ENCODE measurements at regions not wholly inside any gene's neighbourhood (a gene's known extent, or its start where the extent isn't known, plus 50 kb on each side); places are given as distances from the start of the nearest gene placed in this dataset.

GRCh38 chr2:59684771-59685166 lies 868.7 kb downstream of the BCL11A start:
- Histone ChIP-seq H3K79me2 (ENCODE audit: low read length) (no peaks in the 10 kb centered on the region), H3K9ac (ENCODE audit: low read length) (no peak overlapping the region), H3K27ac (ENCODE audit: low read length) (no peak overlapping the region), H3K36me3 (replicated peaks; ENCODE audit: low read depth, low read length) (no peaks in the 10 kb centered on the region), H4K20me1 (ENCODE audit: insufficient read depth, low read length) (no peaks in the 10 kb centered on the region), H3K4me1 (ENCODE audit: low read length) (no peaks in the 10 kb centered on the region), H3K9me3 (ENCODE audit: insufficient read depth, low read length) (no peaks in the 10 kb centered on the region), H3K27me3 (ENCODE audit: low read depth, low read length) (no peaks in the 10 kb centered on the region), H3K4me3 (ENCODE audit: low read length) (no peak overlapping the region), H2AFZ (ENCODE audit: low read depth, low read length) (no peak overlapping the region), H3K4me2 (ENCODE audit: low read length) (no peak overlapping the region)
- no peak for TF ChIP-seq CTCF (IDR thresholded peaks at IDR 0.05; ENCODE audit: low read depth, low read length)
- no peak for TF ChIP-seq EZH2phosphoT487 (IDR thresholded peaks at IDR 0.05; ENCODE audit: low read depth)

DNA sequence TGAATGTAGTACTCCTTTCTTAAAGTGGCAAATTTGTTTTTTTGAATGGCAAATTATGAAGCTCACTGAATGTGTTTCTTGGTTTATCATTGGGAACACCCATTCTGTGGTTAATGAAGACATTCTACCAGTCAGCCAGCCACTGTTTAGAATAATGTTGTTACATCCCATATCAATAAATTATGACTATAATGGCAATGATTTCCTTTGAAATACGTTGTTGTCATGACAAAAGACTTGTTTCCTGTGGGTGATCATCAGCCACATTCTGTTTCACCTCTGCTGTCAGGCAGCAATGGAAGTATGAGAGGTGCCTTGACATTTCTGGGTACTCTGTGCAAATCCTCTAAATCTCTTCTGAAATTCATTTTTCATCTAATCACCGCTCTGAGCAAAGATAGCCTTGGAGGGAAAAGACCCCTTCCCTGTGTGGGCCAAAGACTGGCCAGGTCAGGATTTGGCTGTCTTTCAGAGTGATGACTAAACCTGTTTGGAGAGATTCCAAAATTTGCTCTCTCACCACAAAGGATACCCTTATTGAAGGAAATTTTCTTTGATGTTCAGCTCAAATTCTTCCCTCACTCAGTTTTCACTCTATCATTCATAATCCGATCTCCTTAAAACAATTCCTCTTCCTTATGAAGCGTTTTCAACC lies 869.2 kb downstream of the BCL11A start:
- no peaks in the 10 kb centered on the region for H3K4me1 ChIP-seq (ENCODE audit: low read length)
- H3K4me2 ChIP-seq (ENCODE audit: low read length): no peak overlapping the region
- no peaks in the 10 kb centered on the region for H3K36me3 ChIP-seq (replicated peaks; ENCODE audit: low read depth, low read length)
- H3K27me3 ChIP-seq (ENCODE audit: low read depth, low read length): no peaks in the 10 kb centered on the region
- H3K4me3 ChIP-seq (ENCODE audit: low read length): no peak overlapping the region
- no peak for TF ChIP-seq EZH2phosphoT487 (IDR thresholded peaks at IDR 0.05; ENCODE audit: low read depth)
- TF ChIP-seq CTCF (IDR thresholded peaks at IDR 0.05; ENCODE audit: low read depth, low read length): no peak
- no peaks in the 10 kb centered on the region for H3K9me3 ChIP-seq (ENCODE audit: insufficient read depth, low read length)
- no peak overlapping the region for H3K9ac ChIP-seq (ENCODE audit: low read length)
- H4K20me1 ChIP-seq (ENCODE audit: insufficient read depth, low read length): no peaks in the 10 kb centered on the region
- no peak overlapping the region for H2AFZ ChIP-seq (ENCODE audit: low read depth, low read length)
- H3K79me2 ChIP-seq (ENCODE audit: low read length): no peaks in the 10 kb centered on the region
- no peak overlapping the region for H3K27ac ChIP-seq (ENCODE audit: low read length)

- H3K9ac ChIP-seq (ENCODE audit: low read length): no peak overlapping the region
- no peaks in the 10 kb centered on the region for H3K36me3 ChIP-seq (replicated peaks; ENCODE audit: low read depth, low read length)
- no peaks in the 10 kb centered on the region for H3K9me3 ChIP-seq (ENCODE audit: insufficient read depth, low read length)
- H3K27me3 ChIP-seq (ENCODE audit: low read depth, low read length): no peaks in the 10 kb centered on the region
- H3K4me2 ChIP-seq (ENCODE audit: low read length): no peak overlapping the region
- H3K4me3 ChIP-seq (ENCODE audit: low read length): no peak overlapping the region
- no peak overlapping the region for H2AFZ ChIP-seq (ENCODE audit: low read depth, low read length)
- no peaks in the 10 kb centered on the region for H4K20me1 ChIP-seq (ENCODE audit: insufficient read depth, low read length)
- H3K27ac ChIP-seq (ENCODE audit: low read length): no peak overlapping the region
- no peaks in the 10 kb centered on the region for H3K79me2 ChIP-seq (ENCODE audit: low read length)
- no peak for TF ChIP-seq EZH2phosphoT487 (IDR thresholded peaks at IDR 0.05; ENCODE audit: low read depth)
- no peak for TF ChIP-seq CTCF (IDR thresholded peaks at IDR 0.05; ENCODE audit: low read depth, low read length)
- peaks cover 9% of the 10 kb centered on the region for H3K4me1 ChIP-seq (ENCODE audit: low read length)
Observed at GRCh38 chr2:59680863-59681262, 872.6 kb downstream of the BCL11A start.

DNA sequence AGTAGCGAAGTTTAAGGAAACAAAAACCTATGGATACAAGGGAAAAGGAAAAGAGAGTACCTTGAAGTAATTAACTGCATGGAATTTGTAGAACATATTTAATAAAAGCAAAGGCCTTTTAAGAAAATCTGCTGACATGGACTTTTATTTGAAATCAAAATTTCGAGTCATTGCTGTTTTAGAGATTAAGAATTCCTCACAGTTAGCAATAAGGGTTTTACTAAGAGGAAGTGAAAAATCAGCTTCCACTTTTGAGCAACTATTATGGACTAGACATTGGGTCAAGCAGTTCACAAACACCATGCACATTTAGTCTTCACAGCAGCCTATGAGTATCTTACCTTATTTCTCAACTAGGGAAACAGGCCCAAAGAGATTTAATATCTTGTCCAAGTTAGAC lies 876.3 kb downstream of the BCL11A start:
- Histone ChIP-seq H3K27me3 (ENCODE audit: low read depth, low read length) (no peaks in the 10 kb centered on the region), H3K4me3 (ENCODE audit: low read length) (no peak overlapping the region), H3K36me3 (replicated peaks; ENCODE audit: low read depth, low read length) (no peaks in the 10 kb centered on the region), H4K20me1 (ENCODE audit: insufficient read depth, low read length) (no peaks in the 10 kb centered on the region), H3K9me3 (ENCODE audit: insufficient read depth, low read length) (no peaks in the 10 kb centered on the region), H3K4me2 (ENCODE audit: low read length) (no peak overlapping the region), H2AFZ (ENCODE audit: low read depth, low read length) (no peak overlapping the region), H3K79me2 (ENCODE audit: low read length) (no peaks in the 10 kb centered on the region), H3K4me1 (ENCODE audit: low read length) (peaks cover 9% of the 10 kb centered on the region), H3K27ac (ENCODE audit: low read length) (no peak overlapping the region), H3K9ac (ENCODE audit: low read length) (no peak overlapping the region)
- TF ChIP-seq EZH2phosphoT487 (IDR thresholded peaks at IDR 0.05; ENCODE audit: low read depth) (no peak), CTCF (IDR thresholded peaks at IDR 0.05; ENCODE audit: low read depth, low read length) (no peak)

All from OCI-LY3 (cell line).